ENCODE measurements at regions not wholly inside any gene's neighbourhood (a gene's known extent, or its start where the extent isn't known, plus 50 kb on each side); places are given as distances from the start of the nearest gene placed in this dataset.
"Not testable (repeated sequence)": the region's sequence is repeated elsewhere in the genome, so short reads cannot be mapped to it uniquely, and the experiment has no call there.

GRCh38 chr10:27326748-27327147 is 86.2 kb upstream of the ACBD5 start:
- TF ChIP-seq POLR2A, CTCF (IDR thresholded peaks at IDR 0.05): not testable (repeated sequence)
